Hepatocyte (in vitro differentiated cells): ENCODE measurements at regions not wholly inside any gene's neighbourhood (a gene's known extent, or its start where the extent isn't known, plus 50 kb on each side); places are given as distances from the start of the nearest gene placed in this dataset.
"Not testable (repeated sequence)": the region's sequence is repeated elsewhere in the genome, so short reads cannot be mapped to it uniquely, and the experiment has no call there.

Experiments used
- EZH2 ChIP-seq: fragments of 200-600 bp; sonication (generic); IDR thresholded peaks from 2 replicates; pipeline ENCODE4 v1.6.1; 2016; ENCODE audit warnings: antibody characterized with exemption, mild to moderate bottlenecking, borderline replicate concordance
- EZH2phosphoT487 ChIP-seq: fragments of 200-600 bp; sonication (generic); IDR thresholded peaks from one replicate; pipeline ENCODE4 v1.6.1; 2018; ENCODE audit warnings: antibody characterized with exemption, mild to moderate bottlenecking, low read depth, moderate library complexity; ENCODE audit not compliant: unreplicated experiment, severe bottlenecking
- TF ChIP-seq, protein P1 (sequence below): fragments of 200-600 bp; sonication (generic); IDR thresholded peaks from 2 replicates; pipeline ENCODE4 v1.5.1; 2016; ENCODE audit warnings: antibody characterized with exemption, mild to moderate bottlenecking; ENCODE audit not compliant: poor library complexity

DNA sequence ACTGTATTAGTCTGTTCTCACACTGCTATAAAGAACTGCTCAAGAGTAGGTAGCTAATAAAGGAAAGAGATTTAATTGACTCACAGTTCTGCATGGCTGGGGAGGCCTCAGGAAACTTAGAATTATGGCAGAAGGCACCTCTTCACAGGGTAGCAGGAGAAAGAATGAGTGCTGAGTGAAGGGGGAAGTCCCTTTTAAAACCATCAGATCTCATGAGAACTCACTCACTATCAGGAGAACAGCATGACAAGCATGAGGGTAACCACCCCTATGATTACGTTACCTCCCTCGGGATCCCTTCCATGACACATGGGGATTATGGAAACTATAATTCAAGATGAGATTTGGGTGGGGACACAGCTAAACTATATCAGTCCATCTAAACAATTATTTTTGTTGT, 261.0 kb downstream of the SPRY1 start:
- TF ChIP-seq, protein P1, sequence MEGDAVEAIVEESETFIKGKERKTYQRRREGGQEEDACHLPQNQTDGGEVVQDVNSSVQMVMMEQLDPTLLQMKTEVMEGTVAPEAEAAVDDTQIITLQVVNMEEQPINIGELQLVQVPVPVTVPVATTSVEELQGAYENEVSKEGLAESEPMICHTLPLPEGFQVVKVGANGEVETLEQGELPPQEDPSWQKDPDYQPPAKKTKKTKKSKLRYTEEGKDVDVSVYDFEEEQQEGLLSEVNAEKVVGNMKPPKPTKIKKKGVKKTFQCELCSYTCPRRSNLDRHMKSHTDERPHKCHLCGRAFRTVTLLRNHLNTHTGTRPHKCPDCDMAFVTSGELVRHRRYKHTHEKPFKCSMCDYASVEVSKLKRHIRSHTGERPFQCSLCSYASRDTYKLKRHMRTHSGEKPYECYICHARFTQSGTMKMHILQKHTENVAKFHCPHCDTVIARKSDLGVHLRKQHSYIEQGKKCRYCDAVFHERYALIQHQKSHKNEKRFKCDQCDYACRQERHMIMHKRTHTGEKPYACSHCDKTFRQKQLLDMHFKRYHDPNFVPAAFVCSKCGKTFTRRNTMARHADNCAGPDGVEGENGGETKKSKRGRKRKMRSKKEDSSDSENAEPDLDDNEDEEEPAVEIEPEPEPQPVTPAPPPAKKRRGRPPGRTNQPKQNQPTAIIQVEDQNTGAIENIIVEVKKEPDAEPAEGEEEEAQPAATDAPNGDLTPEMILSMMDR: not testable (repeated sequence)
- not testable (repeated sequence) for TF ChIP-seq EZH2, EZH2phosphoT487
